AG04450 (cell line): ENCODE measurements at regions not wholly inside any gene's neighbourhood (a gene's known extent, or its start where the extent isn't known, plus 50 kb on each side); places are given as distances from the start of the nearest gene placed in this dataset.

ENCODE experiments used
- CTCF ChIA-PET: fragments of 300-600, 350-600 bp; formaldehyde crosslinking; extraction: SDS; loops from one replicate; lab custom pipeline; 2022; ENCODE audit warnings: antibody characterized with exemption, inconsistent platforms; lab: Charles Lee
- POLR2A ChIA-PET: fragments of 350-600 bp; formaldehyde crosslinking; extraction: SDS; loops from one replicate; lab custom pipeline; 2021; ENCODE audit warnings: antibody characterized with exemption, inconsistent platforms; lab: Yijun Ruan, JAX
- DNase-seq: peaks from one replicate; pipeline ENCODE4 v3.0.0-alpha.2; 2011; ENCODE audit warnings: low read depth, low spot score
- H3K27ac ChIP-seq: one replicate; pipeline ENCODE4 v1.5.1; 2012; ENCODE audit warnings: low read depth, low read length, control low read depth
- H3K27me3 ChIP-seq: one replicate; pipeline ENCODE4 v1.6.0; 2012; ENCODE audit warnings: low read length; ENCODE audit not compliant: control insufficient read depth, insufficient read depth
- H3K4me3 ChIP-seq: 2 replicates; pipeline ENCODE4 v1.5.1; 2011; ENCODE audit warnings: mild to moderate bottlenecking, low read depth, low read length, control low read depth
- H3K9me3 ChIP-seq: 2 replicates; pipeline ENCODE4 v1.5.1; 2012; ENCODE audit warnings: low read length; ENCODE audit not compliant: control insufficient read depth, insufficient read depth
- CTCF ChIP-seq: IDR thresholded peaks from 2 replicates; pipeline ENCODE4 v1.5.1; 2011; ENCODE audit warnings: low read depth, low read length, control low read depth, inconsistent platforms

- H3K4me3 ChIP-seq, result no peak overlapping the region
- DNase-seq, result no peak
- no peak for TF ChIP-seq CTCF
- POLR2A ChIA-PET, result no interaction called here
- CTCF ChIA-PET, result no interaction called here
- no peaks in the 10 kb centered on the region for H3K27me3 ChIP-seq
- H3K9me3 ChIP-seq, result no peaks in the 10 kb centered on the region
- H3K27ac ChIP-seq, result no peak overlapping the region
Measured at GRCh38 chr3:176202652-176203051, 994.6 kb downstream of the TBL1XR1 start.

GRCh38 chr3:176193032-176193730 lies 1004.1 kb downstream of the TBL1XR1 start:
- ChIA-PET POLR2A (no interaction called here), CTCF (no interaction called here)
- Histone ChIP-seq H3K9me3 (no peaks in the 10 kb centered on the region; the same call in 1 of the 2 replicates), H3K4me3 (no peak overlapping the region), H3K27ac (no peak overlapping the region), H3K27me3 (no peaks in the 10 kb centered on the region)
- TF ChIP-seq CTCF, result no peak
- no peak for DNase-seq

GRCh38 chr3:176190755-176191154 lies 1006.5 kb downstream of the TBL1XR1 start:
- Histone ChIP-seq H3K27me3 (no peaks in the 10 kb centered on the region), H3K4me3 (no peak overlapping the region), H3K27ac (no peak overlapping the region), H3K9me3 (no peaks in the 10 kb centered on the region)
- ChIA-PET CTCF (no interaction called here), POLR2A (no interaction called here)
- DNase-seq, result no peak
- no peak for TF ChIP-seq CTCF

- CTCF ChIA-PET, result no interaction called here
- H3K27ac ChIP-seq, result no peak overlapping the region
- no peak for TF ChIP-seq CTCF
- no peaks in the 10 kb centered on the region for H3K9me3 ChIP-seq
- POLR2A ChIA-PET, result no interaction called here
- H3K27me3 ChIP-seq, result no peaks in the 10 kb centered on the region
- no peak overlapping the region for H3K4me3 ChIP-seq
- DNase-seq, result no peak
Measured at GRCh38 chr3:176183181-176183580, 1014.1 kb downstream of the TBL1XR1 start.

GRCh38 chr3:176174060-176174459 lies 1023.2 kb downstream of the TBL1XR1 start:
- CTCF ChIA-PET, result no interaction called here
- TF ChIP-seq CTCF, result no peak
- Histone ChIP-seq H3K27ac (no peak overlapping the region), H3K27me3 (no peaks in the 10 kb centered on the region), H3K4me3 (no peak overlapping the region), H3K9me3 (no peaks in the 10 kb centered on the region)
- POLR2A ChIA-PET, result no interaction called here
- no peak for DNase-seq
